IgD-negative memory B cell (primary cell): ENCODE measurements at regions not wholly inside any gene's neighbourhood (a gene's known extent, or its start where the extent isn't known, plus 50 kb on each side); places are given as distances from the start of the nearest gene placed in this dataset.
"Not testable (repeated sequence)": the region's sequence is repeated elsewhere in the genome, so short reads cannot be mapped to it uniquely, and the experiment has no call there.

Source experiments
- H3K27ac Mint-ChIP-seq, 3 donors: one replicate each; pipeline ENCODE4 v1.8.0; 2020 to 2022; ENCODE audit warnings: mild to moderate bottlenecking in 3 of 3, mixed read lengths in 3 of 3, moderate library complexity in 1 of 3
- H3K27me3 Mint-ChIP-seq: one replicate; pipeline ENCODE4 v1.8.0; 2021; ENCODE audit warnings: mixed read lengths
- H3K36me3 Mint-ChIP-seq: one replicate; pipeline ENCODE4 v1.8.0; 2020; ENCODE audit warnings: mild to moderate bottlenecking, mixed read lengths
- H3K4me1 Mint-ChIP-seq, 3 donors: one replicate each; pipeline ENCODE4 v1.8.0; 2020 to 2022; ENCODE audit warnings: mixed read lengths in 3 of 3, mild to moderate bottlenecking in 1 of 3
- H3K4me3 Mint-ChIP-seq, 4 donors: one replicate each; pipeline ENCODE4 v1.8.0; 2020 to 2022; ENCODE audit warnings: mild to moderate bottlenecking in 4 of 4, mixed read lengths in 4 of 4, moderate library complexity in 3 of 4
- H3K9me3 Mint-ChIP-seq, 3 donors: one replicate each; pipeline ENCODE4 v1.8.0; 2020 to 2021; ENCODE audit warnings: mixed read lengths in 3 of 3, mild to moderate bottlenecking in 1 of 3

DNA sequence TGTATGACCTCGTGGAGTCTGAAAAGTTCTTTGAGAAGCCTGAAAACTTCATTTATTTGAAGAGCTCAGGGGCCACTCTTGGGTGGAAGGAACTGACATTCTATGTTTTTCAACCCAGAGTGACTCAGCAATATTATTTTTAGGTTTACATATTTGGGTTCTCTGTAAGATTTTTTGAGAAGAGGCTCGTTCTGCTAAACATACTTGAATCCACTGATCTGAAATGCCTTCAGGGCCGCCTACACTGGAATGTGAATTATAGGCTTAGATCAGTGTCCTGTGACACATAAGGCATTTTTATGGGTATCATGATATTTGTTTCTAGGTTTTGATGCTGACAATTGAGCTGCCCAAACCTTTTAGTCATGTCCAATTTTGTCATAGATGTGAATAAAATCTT lies 86.2 kb downstream of the PSAT1 start:
- peaks cover 0 to 1% (median 0%) of the 10 kb centered on the region in 3 donors for H3K4me1 Mint-ChIP-seq
- H3K27me3 Mint-ChIP-seq = peaks cover 7% of the 10 kb centered on the region
- H3K36me3 Mint-ChIP-seq = no peaks in the 10 kb centered on the region
- H3K9me3 Mint-ChIP-seq = peaks cover 0 to 2% (median 0%) of the 10 kb centered on the region in 3 donors
- no peak overlapping the region for H3K27ac Mint-ChIP-seq
- H3K4me3 Mint-ChIP-seq = no peak overlapping the region

GRCh38 chr9:78386348-78386747 lies 89.4 kb downstream of the PSAT1 start:
- Mint-ChIP-seq H3K27ac (no peak overlapping the region), H3K9me3 (peaks cover 0 to 2% (median 0%) of the 10 kb centered on the region in 3 donors), H3K4me3 (no peak overlapping the region), H3K36me3 (no peaks in the 10 kb centered on the region), H3K27me3 (peaks cover 4% of the 10 kb centered on the region), H3K4me1 (no peaks in the 10 kb centered on the region)

GRCh38 chr9:78386773-78387172 lies 89.8 kb downstream of the PSAT1 start:
- Mint-ChIP-seq H3K4me1 (no peaks in the 10 kb centered on the region), H3K27me3 (peaks cover 4% of the 10 kb centered on the region), H3K36me3 (no peaks in the 10 kb centered on the region), H3K4me3 (no peak overlapping the region), H3K27ac (no peak overlapping the region), H3K9me3 (peaks cover 0 to 2% (median 0%) of the 10 kb centered on the region in 3 donors)

DNA sequence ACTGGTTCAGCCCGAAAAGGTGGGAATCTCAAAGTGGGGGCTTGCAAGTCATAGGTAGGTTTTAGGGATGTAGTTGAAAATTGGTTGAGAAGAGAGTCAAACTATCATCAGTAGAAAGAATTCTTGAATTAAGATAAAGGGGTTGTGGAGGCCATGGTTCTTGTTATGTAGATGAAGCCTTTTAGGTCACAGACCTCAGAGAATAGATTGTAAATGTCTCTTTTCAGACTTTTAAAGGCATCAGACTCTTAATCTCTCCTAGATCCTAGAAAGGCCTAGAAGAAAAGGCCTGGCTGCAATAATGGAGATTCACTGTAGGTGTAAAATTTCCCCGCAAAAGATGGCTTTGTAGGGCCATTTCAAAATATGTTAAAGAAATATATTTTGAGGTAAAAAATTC lies 96.4 kb downstream of the PSAT1 start:
- peaks cover 7 to 14% (median 10%) of the 10 kb centered on the region in 3 donors for H3K9me3 Mint-ChIP-seq
- no peaks in the 10 kb centered on the region for H3K4me1 Mint-ChIP-seq
- no peak overlapping the region for H3K27ac Mint-ChIP-seq
- H3K36me3 Mint-ChIP-seq = peaks cover 3% of the 10 kb centered on the region
- H3K27me3 Mint-ChIP-seq = peaks cover 1% of the 10 kb centered on the region
- H3K4me3 Mint-ChIP-seq = no peak overlapping the region

GRCh38 chr9:78393932-78394331 lies 97.0 kb downstream of the PSAT1 start:
- Mint-ChIP-seq H3K36me3 (peaks cover 3% of the 10 kb centered on the region), H3K27ac (no peak overlapping the region), H3K4me1 (no peaks in the 10 kb centered on the region), H3K4me3 (no peak overlapping the region), H3K9me3 (peaks cover 7 to 12% (median 10%) of the 10 kb centered on the region in 3 donors), H3K27me3 (peaks cover 3% of the 10 kb centered on the region)

- Mint-ChIP-seq H3K9me3 (peaks cover 7 to 12% (median 10%) of the 10 kb centered on the region in 3 donors), H3K4me1 (no peaks in the 10 kb centered on the region)
Observed at GRCh38 chr9:78396087-78396486, 99.2 kb downstream of the PSAT1 start.

DNA sequence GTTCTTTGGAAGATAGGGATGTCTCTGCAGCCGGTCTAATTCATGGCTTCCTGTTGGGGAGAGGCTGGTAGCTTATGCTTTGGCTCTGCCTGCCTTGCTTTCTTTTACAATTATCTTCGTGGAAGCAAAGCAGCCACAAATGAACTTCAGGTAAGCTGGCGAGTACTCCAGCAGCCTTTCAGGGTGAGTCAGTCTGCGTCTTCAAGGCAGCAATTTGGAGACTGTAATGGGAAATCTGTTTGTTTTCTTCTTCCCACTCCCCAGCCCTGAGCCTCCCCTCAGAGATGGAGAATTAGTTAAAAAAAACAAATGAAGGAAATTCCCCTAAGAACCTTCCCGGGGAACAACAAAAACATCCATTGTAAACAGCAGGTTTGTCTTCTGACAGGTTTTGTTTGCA lies 100.1 kb downstream of the PSAT1 start:
- H3K4me3 Mint-ChIP-seq = no peak overlapping the region
- H3K27me3 Mint-ChIP-seq = peaks cover 3% of the 10 kb centered on the region
- H3K27ac Mint-ChIP-seq = no peak overlapping the region
- H3K9me3 Mint-ChIP-seq = peaks cover 7 to 12% (median 10%) of the 10 kb centered on the region in 3 donors
- no peaks in the 10 kb centered on the region for H3K4me1 Mint-ChIP-seq
- peaks cover 3% of the 10 kb centered on the region for H3K36me3 Mint-ChIP-seq

More at GRCh38 chr9:78396087-78396486, 99.2 kb downstream of the PSAT1 start:
- peaks cover 3% of the 10 kb centered on the region for H3K36me3 Mint-ChIP-seq
- peaks cover 3% of the 10 kb centered on the region for H3K27me3 Mint-ChIP-seq
- no peak overlapping the region for H3K4me3 Mint-ChIP-seq
- no peak overlapping the region for H3K27ac Mint-ChIP-seq

DNA sequence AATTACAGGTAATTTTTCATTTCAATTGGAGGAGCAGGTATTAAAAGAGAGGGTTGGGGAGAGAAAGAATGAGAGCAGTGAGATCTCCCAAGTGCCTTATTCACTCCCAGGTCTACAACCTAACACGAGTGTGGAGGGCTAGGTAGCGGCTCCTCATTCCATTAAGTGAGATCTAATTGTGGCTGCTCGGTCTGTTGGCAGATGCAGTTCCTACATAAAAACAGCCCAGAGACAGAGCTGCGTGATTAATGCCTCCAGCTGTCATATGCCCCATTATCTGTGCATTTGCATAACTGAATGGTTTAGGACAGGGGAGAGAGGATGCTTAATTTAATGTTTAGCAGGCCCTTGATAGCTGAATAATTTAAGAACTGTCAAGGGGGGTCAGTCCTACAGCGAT lies 100.5 kb downstream of the PSAT1 start:
- Mint-ChIP-seq H3K4me3 (no peak overlapping the region), H3K4me1 (no peaks in the 10 kb centered on the region), H3K27ac (no peak overlapping the region), H3K9me3 (peaks cover 7 to 12% (median 10%) of the 10 kb centered on the region in 3 donors), H3K27me3 (peaks cover 3% of the 10 kb centered on the region), H3K36me3 (peaks cover 3% of the 10 kb centered on the region)

DNA sequence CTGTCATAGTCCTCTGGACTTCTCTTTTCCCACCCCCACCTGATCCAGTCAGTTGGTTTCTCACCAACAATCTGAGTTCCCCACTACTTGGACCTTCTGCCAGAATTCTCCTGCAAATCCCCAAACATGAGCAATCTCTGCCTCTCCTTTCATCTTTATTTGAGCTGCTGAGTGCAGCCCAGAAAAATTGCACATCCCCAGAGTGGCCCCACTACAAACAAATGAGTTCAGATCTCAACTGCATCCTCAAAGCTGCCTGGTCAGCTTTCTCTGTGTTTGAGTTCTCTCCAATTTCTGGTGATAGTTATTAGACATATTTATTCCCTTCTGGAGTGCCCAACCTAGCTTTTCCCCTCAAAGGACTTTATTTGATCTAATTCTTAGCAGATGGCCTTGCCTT lies 102.2 kb downstream of the PSAT1 start:
- Mint-ChIP-seq H3K36me3 (no peaks in the 10 kb centered on the region), H3K4me1 (no peaks in the 10 kb centered on the region), H3K4me3 (no peak overlapping the region), H3K9me3 (peaks cover 3 to 10% (median 8%) of the 10 kb centered on the region in 3 donors), H3K27ac (no peak overlapping the region), H3K27me3 (peaks cover 5% of the 10 kb centered on the region)

GRCh38 chr9:78400496-78400895 lies 103.6 kb downstream of the PSAT1 start:
- Mint-ChIP-seq H3K27ac (no peak overlapping the region), H3K27me3 (peaks cover 6% of the 10 kb centered on the region), H3K9me3 (peaks cover 0 to 4% (median 2%) of the 10 kb centered on the region in 3 donors), H3K36me3 (no peaks in the 10 kb centered on the region), H3K4me3 (no peak overlapping the region), H3K4me1 (no peaks in the 10 kb centered on the region)

DNA sequence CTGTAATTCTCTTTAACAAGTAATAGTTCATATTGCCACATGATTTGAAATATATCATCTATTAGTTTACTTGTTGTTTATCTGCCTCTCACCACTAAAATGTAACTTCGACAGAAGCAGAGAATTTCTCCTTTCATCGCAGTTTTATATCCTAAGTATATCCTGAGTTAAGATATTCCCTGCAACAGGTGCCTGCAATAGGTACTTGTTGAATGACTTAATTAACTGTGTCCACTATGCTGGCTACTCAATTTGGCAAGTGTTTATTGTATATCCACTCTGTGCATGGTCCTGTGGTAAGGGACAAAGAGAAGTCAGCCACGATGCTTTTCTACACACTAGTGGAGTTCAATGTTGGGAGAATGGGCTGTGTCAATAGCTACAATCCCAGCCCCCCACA lies 108.5 kb downstream of the PSAT1 start:
- Mint-ChIP-seq H3K27me3 (peaks cover 3% of the 10 kb centered on the region), H3K9me3 (no peaks in the 10 kb centered on the region), H3K4me3 (no peak overlapping the region), H3K27ac (no peak overlapping the region), H3K36me3 (no peaks in the 10 kb centered on the region), H3K4me1 (no peaks in the 10 kb centered on the region)

GRCh38 chr9:78406146-78406545 lies 109.2 kb downstream of the PSAT1 start:
- no peaks in the 10 kb centered on the region for H3K4me1 Mint-ChIP-seq
- H3K9me3 Mint-ChIP-seq = no peaks in the 10 kb centered on the region
- peaks cover 3% of the 10 kb centered on the region for H3K27me3 Mint-ChIP-seq
- no peaks in the 10 kb centered on the region for H3K36me3 Mint-ChIP-seq
- no peak overlapping the region for H3K4me3 Mint-ChIP-seq
- H3K27ac Mint-ChIP-seq = no peak overlapping the region

DNA sequence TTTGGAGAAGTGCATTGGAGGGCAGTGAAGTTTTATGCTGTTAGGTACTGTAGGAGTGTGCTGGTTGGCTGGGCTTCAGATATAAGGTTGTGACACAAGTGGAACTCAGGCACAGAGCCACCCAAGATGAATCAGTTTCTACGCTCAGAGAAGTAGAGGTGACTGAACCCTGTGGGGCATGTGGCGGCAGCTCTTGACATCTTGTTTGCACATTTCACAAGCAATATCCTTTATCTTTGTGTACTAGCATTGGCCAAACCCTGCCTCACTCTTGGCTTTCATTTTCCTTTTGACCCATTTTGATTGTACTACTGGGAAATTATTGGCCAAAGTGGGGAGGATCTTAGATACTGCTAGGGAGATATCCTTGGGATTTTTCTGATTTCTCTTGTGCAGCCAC lies 110.0 kb downstream of the PSAT1 start:
- H3K9me3 Mint-ChIP-seq = no peaks in the 10 kb centered on the region
- H3K4me3 Mint-ChIP-seq = no peak overlapping the region
- no peaks in the 10 kb centered on the region for H3K36me3 Mint-ChIP-seq
- H3K27me3 Mint-ChIP-seq = peaks cover 3% of the 10 kb centered on the region
- H3K27ac Mint-ChIP-seq = no peak overlapping the region
- no peaks in the 10 kb centered on the region for H3K4me1 Mint-ChIP-seq

- Mint-ChIP-seq H3K36me3 (no peaks in the 10 kb centered on the region), H3K4me3 (no peak overlapping the region), H3K9me3 (no peaks in the 10 kb centered on the region), H3K27ac (no peak overlapping the region), H3K27me3 (peaks cover 3% of the 10 kb centered on the region), H3K4me1 (no peaks in the 10 kb centered on the region)
Observed at GRCh38 chr9:78407636-78408312, 110.8 kb downstream of the PSAT1 start.

DNA sequence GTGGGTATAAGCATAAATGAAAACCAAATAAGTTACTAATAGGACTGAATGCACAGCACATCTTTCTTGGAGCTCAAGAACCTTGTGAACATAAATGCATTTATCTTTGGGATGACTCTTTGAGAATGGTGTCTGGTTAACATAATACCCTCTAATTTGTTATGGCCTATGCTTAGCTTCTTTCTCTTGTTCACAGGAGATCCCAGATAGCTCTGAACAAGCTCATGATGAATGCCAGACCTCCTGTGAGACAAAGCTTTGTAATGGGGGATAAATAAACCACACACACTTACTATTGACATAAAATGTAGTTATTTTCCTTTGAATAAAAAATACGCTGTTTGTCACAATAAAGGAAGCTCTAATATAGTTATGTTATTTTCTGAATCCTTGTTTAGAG lies 111.5 kb downstream of the PSAT1 start:
- Mint-ChIP-seq H3K4me1 (no peaks in the 10 kb centered on the region), H3K27ac (no peak overlapping the region), H3K36me3 (no peaks in the 10 kb centered on the region), H3K27me3 (peaks cover 1% of the 10 kb centered on the region), H3K9me3 (no peaks in the 10 kb centered on the region), H3K4me3 (no peak overlapping the region)

DNA sequence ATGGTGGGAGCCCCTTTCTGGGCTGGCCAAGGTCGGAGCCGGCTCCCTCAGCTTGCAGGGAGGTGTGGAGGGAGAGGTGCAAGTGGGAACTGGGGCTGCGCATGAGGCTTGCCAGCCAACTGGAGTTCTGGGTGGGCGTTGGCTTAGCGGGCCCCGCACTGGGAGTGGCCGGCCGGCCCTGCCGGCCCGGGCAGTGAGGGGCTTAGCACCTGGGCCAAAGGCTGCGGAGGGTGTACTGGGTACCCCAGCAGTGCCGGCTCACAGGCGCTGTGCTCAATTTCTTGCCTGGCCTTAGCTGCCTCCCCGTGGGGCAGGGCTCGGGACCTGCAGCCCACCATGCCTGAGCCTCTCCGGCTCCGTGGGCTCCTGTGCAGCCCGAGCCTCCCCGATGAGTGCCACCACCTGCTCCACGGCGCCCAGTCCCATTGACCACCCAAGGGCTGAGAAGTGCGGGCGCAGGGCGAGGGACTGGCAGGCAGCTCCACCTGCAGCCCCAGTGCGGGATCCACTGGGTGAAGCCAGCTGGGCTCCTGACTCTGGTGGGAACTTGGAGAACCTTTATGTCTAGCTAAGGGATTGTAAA lies 113.1 kb downstream of the PSAT1 start:
- H3K27me3 Mint-ChIP-seq, H3K27ac Mint-ChIP-seq, H3K4me3 Mint-ChIP-seq, H3K36me3 Mint-ChIP-seq, H3K9me3 Mint-ChIP-seq, H3K4me1 Mint-ChIP-seq: not testable (repeated sequence)
